ENCODE measurements at regions not wholly inside any gene's neighbourhood (a gene's known extent, or its start where the extent isn't known, plus 50 kb on each side); places are given as distances from the start of the nearest gene placed in this dataset.

DNA sequence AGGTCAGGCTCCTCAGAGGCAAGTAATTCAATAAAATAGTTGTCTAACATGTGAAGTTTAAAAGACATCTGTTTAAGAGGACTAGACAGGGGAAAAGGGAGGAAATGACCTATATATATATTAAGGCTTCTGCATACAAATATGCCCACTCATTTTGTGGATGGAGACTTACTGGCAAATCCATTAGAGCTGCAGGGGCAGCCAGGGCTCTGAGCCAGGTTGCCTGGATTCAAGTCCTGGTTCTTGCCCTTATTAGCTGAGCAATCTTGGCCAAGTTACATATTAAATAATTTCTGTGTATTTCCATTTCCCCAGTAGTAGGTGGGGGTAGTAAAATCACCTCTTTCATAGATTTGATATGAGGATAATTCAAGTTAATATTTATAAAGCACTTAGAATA is 287.0 kb upstream of the RIMS1 start:
- DNase-seq: no peak
- Histone ChIP-seq H3K27ac (no peak overlapping the region), H3K27me3 (no peaks in the 10 kb centered on the region), H3K36me3 (no peaks in the 10 kb centered on the region), H3K9me3 (no peaks in the 10 kb centered on the region), H3K4me3 (no peak overlapping the region), H3K4me1 (no peaks in the 10 kb centered on the region)
- intact Hi-C loops (cut with DNase I; ENCODE audit: low total_unique reads): no loop called here
- TF ChIP-seq POLR2A (IDR thresholded peaks at IDR 0.05) (no peak), CTCF (IDR thresholded peaks at IDR 0.05) (no peak)

GRCh38 chr6:71602385-71603007 is 283.9 kb upstream of the RIMS1 start:
- DNase-seq: no peak
- Histone ChIP-seq H3K9me3 (no peaks in the 10 kb centered on the region), H3K4me1 (no peaks in the 10 kb centered on the region), H3K36me3 (no peaks in the 10 kb centered on the region), H3K27me3 (no peaks in the 10 kb centered on the region), H3K4me3 (no peak overlapping the region), H3K27ac (no peak overlapping the region)
- no peak for TF ChIP-seq POLR2A (IDR thresholded peaks at IDR 0.05)
- TF ChIP-seq CTCF (IDR thresholded peaks at IDR 0.05): no peak
- intact Hi-C loops (cut with DNase I; ENCODE audit: low total_unique reads): no loop called here

GRCh38 chr6:71603021-71603420 is 283.3 kb upstream of the RIMS1 start:
- H3K27ac ChIP-seq: no peak overlapping the region
- H3K9me3 ChIP-seq: no peaks in the 10 kb centered on the region
- H3K4me1 ChIP-seq: no peaks in the 10 kb centered on the region
- no peak for DNase-seq
- intact Hi-C loops (cut with DNase I; ENCODE audit: low total_unique reads): no loop called here
- H3K27me3 ChIP-seq: no peaks in the 10 kb centered on the region
- TF ChIP-seq POLR2A (IDR thresholded peaks at IDR 0.05): no peak
- no peak for TF ChIP-seq CTCF (IDR thresholded peaks at IDR 0.05)
- H3K36me3 ChIP-seq: no peaks in the 10 kb centered on the region
- H3K4me3 ChIP-seq: no peak overlapping the region

GRCh38 chr6:71608646-71609045 is 277.7 kb upstream of the RIMS1 start:
- Histone ChIP-seq H3K27me3 (no peaks in the 10 kb centered on the region), H3K9me3 (no peaks in the 10 kb centered on the region), H3K4me1 (no peaks in the 10 kb centered on the region), H3K27ac (no peak overlapping the region), H3K4me3 (no peak overlapping the region), H3K36me3 (no peaks in the 10 kb centered on the region)
- DNase-seq: no peak
- intact Hi-C loops (cut with DNase I; ENCODE audit: low total_unique reads): no loop called here
- no peak for TF ChIP-seq POLR2A (IDR thresholded peaks at IDR 0.05)

- Histone ChIP-seq H3K36me3 (no peaks in the 10 kb centered on the region), H3K27ac (no peak overlapping the region), H3K4me1 (no peaks in the 10 kb centered on the region), H3K9me3 (no peaks in the 10 kb centered on the region), H3K4me3 (no peak overlapping the region), H3K27me3 (no peaks in the 10 kb centered on the region)
- no peak for DNase-seq
- no peak for TF ChIP-seq POLR2A (IDR thresholded peaks at IDR 0.05)
- TF ChIP-seq CTCF (IDR thresholded peaks at IDR 0.05): no peak
- intact Hi-C loops (cut with DNase I; ENCODE audit: low total_unique reads): no loop called here
Observed at GRCh38 chr6:71619836-71620235, 266.5 kb upstream of the RIMS1 start.

Measured in uterus (tissue), 3 donors.